ENCODE measurements at regions not wholly inside any gene's neighbourhood (a gene's known extent, or its start where the extent isn't known, plus 50 kb on each side); places are given as distances from the start of the nearest gene placed in this dataset.

DNA sequence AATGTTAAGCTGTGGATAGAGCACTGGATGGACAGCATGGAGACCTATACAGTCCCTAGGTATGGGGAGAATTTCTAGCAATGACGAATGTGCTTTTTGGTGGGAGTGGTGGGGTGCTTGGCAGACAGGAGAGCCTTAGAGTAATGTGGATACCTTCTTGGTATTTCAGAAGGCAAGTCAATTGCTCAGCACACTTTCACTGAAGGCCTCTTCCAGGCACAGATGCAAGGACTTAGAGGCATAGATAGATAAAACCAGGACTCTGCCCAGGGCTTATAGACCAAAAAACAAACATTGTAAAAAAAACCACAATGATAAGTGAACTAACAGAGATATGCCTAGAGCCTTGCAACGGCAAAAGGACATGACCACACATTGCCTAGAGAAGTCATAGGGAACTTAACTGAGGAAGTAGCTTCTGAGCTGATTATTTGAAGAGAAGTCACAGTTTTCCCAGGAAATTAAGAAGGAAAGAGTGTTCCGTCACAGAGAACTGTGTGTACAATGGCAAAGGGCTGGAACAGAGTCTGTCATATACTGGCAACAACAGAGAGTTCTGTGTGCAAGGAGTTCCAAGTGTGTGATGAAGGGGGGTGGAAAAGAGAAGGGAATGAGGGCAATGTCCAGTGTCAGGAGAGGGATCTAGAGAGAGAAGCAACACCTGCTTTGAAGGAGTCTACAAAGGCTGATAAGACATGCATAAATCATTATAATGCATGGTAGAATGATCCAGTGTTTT, 65.9 kb upstream of the PICALM start:
- no peak for TF ChIP-seq EZH2 (IDR thresholded peaks at IDR 0.05; ENCODE audit: insufficient read depth, poor library complexity, severe bottlenecking)
- no peak for TF ChIP-seq EZH2phosphoT487 (IDR thresholded peaks at IDR 0.05; ENCODE audit: insufficient read depth, low read depth)
